ENCODE measurements at regions not wholly inside any gene's neighbourhood (a gene's known extent, or its start where the extent isn't known, plus 50 kb on each side); places are given as distances from the start of the nearest gene placed in this dataset.

DNA sequence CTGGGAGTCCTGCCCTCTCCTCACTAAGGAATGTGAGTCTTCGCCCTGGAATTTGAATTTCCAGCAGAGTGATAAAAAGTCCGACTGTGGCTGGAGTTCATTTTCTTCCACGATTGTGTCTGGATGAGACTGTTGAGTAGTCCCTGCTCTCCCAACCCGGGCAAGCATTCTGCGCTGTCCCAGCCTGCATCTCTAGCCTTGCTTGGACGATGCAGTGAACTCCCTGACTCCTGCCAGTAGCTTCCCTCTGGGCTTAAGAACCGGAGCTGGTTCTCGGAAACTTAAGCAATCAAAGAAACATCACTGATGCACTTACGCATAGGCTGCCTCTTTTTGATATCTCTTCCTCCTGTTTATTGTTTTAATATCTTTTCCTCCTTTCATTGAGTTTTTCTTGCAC, 116.0 kb upstream of the FZD8 start:
- Mint-ChIP-seq H3K9me3 (ENCODE audit: insufficient read depth) (no peaks in the 10 kb centered on the region), H3K4me3 (no peak overlapping the region), H3K27me3 (peaks cover 5% of the 10 kb centered on the region), H3K27ac (no peak overlapping the region), H3K4me1 (no peaks in the 10 kb centered on the region)
- no peak overlapping the region for H2AFZ ChIP-seq (ENCODE audit: insufficient read depth, low read depth, low read length, poor library complexity, severe bottlenecking)
- H3K36me3 ChIP-seq (replicated peaks in 1 of 2; ENCODE audit: control extremely low read depth in 1 of 2, control insufficient read depth in 1 of 2, extremely low read depth in 1 of 2, insufficient read depth in 2 of 2, low read length in 1 of 2): no peaks in the 10 kb centered on the region
- no peaks in the 10 kb centered on the region for H3K79me2 ChIP-seq (ENCODE audit: control insufficient read depth, insufficient read depth, low read length)
- 89% methylated on average over 8 of the region's 9 CpGs for WGBS (ENCODE audit: insufficient coverage)
- H3K9ac ChIP-seq (ENCODE audit: low read length): no peak overlapping the region
- no peaks in the 10 kb centered on the region for H3K27me3 ChIP-seq (replicated peaks in 1 of 4; ENCODE audit: control extremely low read depth in 1 of 4, control insufficient read depth in 3 of 4, insufficient read depth in 4 of 4, low read length in 3 of 4)
- H3K9me3 ChIP-seq (ENCODE audit: control extremely low read depth in 1 of 3, control insufficient read depth in 2 of 3, insufficient read depth in 1 of 3, low read length in 2 of 3): no peaks in the 10 kb centered on the region
- ChIA-PET POLR2A (no interaction called here), CTCF (no interaction called here)
- DNase-seq (no peak), ATAC-seq (ENCODE audit: low read depth) (no peak)
- H4K20me1 ChIP-seq (ENCODE audit: control insufficient read depth, insufficient read depth, low read length, poor library complexity, severe bottlenecking): no peaks in the 10 kb centered on the region
- H3K27ac ChIP-seq (ENCODE audit: low read length in 2 of 2): no peak overlapping the region
- TF ChIP-seq EZH2 (IDR thresholded peaks at IDR 0.05; ENCODE audit: borderline replicate concordance, insufficient read depth, low read depth, low read length, poor library complexity, severe bottlenecking) (no peak), CTCF (IDR thresholded peaks at IDR 0.05) (no peak)
- no peaks in the 10 kb centered on the region for H3K4me1 ChIP-seq (ENCODE audit: control insufficient read depth in 2 of 2, insufficient read depth in 2 of 2, low read length in 2 of 2)
- H3K4me3 ChIP-seq (ENCODE audit: control extremely low read depth in 1 of 5, extremely low read depth in 1 of 5, insufficient read depth in 1 of 5, low read depth in 2 of 5, low read length in 4 of 5): no peak overlapping the region
- no peak overlapping the region for H3K4me2 ChIP-seq (replicated peaks; ENCODE audit: low read depth, low read length, poor library complexity, severe bottlenecking)
- intact Hi-C loops (cut with micrococcal nuclease): no loop called here

- ATAC-seq (ENCODE audit: low read depth) (no peak), DNase-seq (no peak)
- 100% methylated on average over 3 of the region's 5 CpGs for WGBS (ENCODE audit: insufficient coverage)
- Histone ChIP-seq H3K79me2 (ENCODE audit: control insufficient read depth, insufficient read depth, low read length) (no peaks in the 10 kb centered on the region), H3K4me2 (replicated peaks; ENCODE audit: low read depth, low read length, poor library complexity, severe bottlenecking) (no peak overlapping the region), H3K27ac (ENCODE audit: low read length in 2 of 2) (no peak overlapping the region), H3K9ac (ENCODE audit: low read length) (no peak overlapping the region), H4K20me1 (ENCODE audit: control insufficient read depth, insufficient read depth, low read length, poor library complexity, severe bottlenecking) (no peaks in the 10 kb centered on the region), H2AFZ (ENCODE audit: insufficient read depth, low read depth, low read length, poor library complexity, severe bottlenecking) (no peak overlapping the region), H3K36me3 (replicated peaks in 1 of 2; ENCODE audit: control extremely low read depth in 1 of 2, control insufficient read depth in 1 of 2, extremely low read depth in 1 of 2, insufficient read depth in 2 of 2, low read length in 1 of 2) (no peaks in the 10 kb centered on the region), H3K4me3 (ENCODE audit: control extremely low read depth in 1 of 5, extremely low read depth in 1 of 5, insufficient read depth in 1 of 5, low read depth in 2 of 5, low read length in 4 of 5) (no peak overlapping the region), H3K9me3 (ENCODE audit: control extremely low read depth in 1 of 3, control insufficient read depth in 2 of 3, insufficient read depth in 1 of 3, low read length in 2 of 3) (no peaks in the 10 kb centered on the region), H3K4me1 (ENCODE audit: control insufficient read depth in 2 of 2, insufficient read depth in 2 of 2, low read length in 2 of 2) (no peaks in the 10 kb centered on the region), H3K27me3 (replicated peaks in 1 of 4; ENCODE audit: control extremely low read depth in 1 of 4, control insufficient read depth in 3 of 4, insufficient read depth in 4 of 4, low read length in 3 of 4) (no peaks in the 10 kb centered on the region)
- Mint-ChIP-seq H3K4me3 (no peak overlapping the region), H3K9me3 (ENCODE audit: insufficient read depth) (no peaks in the 10 kb centered on the region), H3K4me1 (no peaks in the 10 kb centered on the region), H3K27ac (no peak overlapping the region), H3K27me3 (peaks cover under 1% of the 10 kb centered on the region)
- TF ChIP-seq CTCF (IDR thresholded peaks at IDR 0.05) (no peak), EZH2 (IDR thresholded peaks at IDR 0.05; ENCODE audit: borderline replicate concordance, insufficient read depth, low read depth, low read length, poor library complexity, severe bottlenecking) (no peak)
- CTCF ChIA-PET: no interaction called here
- intact Hi-C loops (cut with micrococcal nuclease): no loop called here
- POLR2A ChIA-PET: no interaction called here
These were observed 112.4 kb upstream of the FZD8 start for GRCh38 chr10:35754519-35754918.

Data from B cell (primary cell).